Dedifferentiated amniotic fluid mesenchymal stem cell (primary cell): ENCODE measurements at regions not wholly inside any gene's neighbourhood (a gene's known extent, or its start where the extent isn't known, plus 50 kb on each side); places are given as distances from the start of the nearest gene placed in this dataset.

Source experiments
- DNase-seq: peaks from one replicate; pipeline ENCODE4 v3.0.0-alpha.2; 2016; ENCODE audit errors: extremely low spot score

DNA sequence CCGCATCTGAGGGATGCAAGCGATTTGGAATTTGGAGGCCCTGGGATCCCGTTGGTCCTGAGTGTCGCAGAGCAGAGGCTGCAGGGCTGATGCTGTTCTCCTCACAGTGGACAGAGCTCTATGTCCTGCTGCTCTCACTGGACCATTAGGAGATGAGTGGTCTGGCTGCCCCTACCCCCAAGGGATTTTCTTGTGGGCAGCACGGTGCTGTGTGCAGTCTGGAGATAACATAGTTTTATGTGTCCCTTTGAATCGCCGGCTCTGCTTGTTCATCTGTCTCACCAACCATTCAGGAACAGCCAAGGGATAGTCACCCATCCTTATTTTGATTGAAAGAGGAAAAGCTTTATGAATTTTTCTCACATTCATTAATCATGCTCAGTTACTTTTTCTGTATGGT, 49.9 kb downstream of the CHRM3 start:
- no peak for DNase-seq

DNA sequence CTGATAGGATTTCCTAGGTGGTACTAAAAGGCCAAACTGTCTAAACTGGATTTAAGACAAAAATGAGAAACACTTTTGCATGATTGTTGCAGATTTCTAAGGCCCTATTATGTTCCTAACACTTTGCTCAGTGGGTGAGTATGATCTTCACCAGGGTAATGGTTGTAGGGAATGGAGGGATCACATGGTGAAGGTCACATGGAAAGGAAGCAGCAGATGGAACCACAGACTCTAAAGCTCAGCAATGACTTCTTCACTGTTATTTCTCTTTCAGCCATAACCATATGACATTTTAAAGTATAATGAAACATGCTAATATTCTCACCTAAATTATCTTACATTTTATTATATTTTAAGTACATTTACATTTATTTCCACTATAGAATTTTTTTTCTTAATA, 51.5 kb downstream of the CHRM3 start:
- no peak for DNase-seq

DNA sequence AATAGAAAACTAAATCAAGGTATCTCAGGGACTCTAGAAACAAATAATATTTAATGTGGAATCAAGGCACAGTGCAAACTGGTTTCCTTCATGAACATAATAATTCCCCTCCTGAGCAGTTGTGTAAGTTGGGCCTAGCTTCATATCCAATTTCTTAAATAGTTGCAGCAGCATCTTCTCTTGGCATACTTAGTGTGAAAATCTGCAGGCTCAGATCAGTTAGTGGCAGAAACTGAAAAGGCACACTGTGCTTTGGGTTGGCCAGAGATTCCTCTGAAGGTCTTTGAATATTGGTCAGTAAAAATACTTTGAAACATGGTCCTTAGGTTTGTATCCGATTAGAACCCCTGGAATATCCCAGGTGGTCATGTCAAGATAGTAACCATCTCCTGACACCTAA, 52.5 kb downstream of the CHRM3 start:
- no peak for DNase-seq

DNA sequence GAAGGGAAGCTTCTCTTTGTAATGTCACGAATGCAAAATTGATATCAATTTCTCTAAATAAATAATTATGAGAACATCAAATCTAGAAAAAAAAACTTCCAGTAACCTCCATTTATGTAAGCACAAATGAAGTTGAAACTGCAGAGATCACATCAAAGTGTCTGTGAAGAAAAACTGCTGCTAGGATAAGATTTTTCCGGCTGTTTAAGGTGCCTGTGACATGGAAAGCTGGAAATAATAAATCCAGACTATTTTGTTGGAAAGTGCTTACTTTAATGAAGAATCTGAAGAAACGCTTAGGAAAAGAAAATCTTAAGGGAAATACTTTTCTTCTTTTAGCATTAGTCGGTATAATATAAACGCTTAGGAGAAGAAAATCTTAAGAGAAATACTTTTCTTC, 57.0 kb downstream of the CHRM3 start:
- no peak for DNase-seq

DNA sequence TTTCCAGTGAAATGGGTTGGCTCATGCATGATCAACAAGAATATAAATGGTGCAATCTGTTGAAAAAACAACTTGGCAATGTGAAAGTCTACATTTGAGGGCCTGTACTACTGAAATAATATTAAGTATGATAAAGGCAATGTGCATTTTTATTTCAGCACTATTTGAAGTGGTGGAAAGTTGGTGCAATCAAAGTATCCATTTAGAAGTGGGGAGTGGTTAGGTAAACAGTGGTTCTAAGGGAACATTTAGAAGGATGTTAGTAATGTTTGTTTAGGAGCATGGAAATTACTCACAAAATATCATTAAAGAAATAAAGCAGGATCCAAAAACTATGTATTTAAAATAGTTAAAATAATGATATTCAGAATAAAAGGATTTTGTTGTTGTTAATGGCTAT, 60.2 kb downstream of the CHRM3 start:
- DNase-seq: no peak

DNA sequence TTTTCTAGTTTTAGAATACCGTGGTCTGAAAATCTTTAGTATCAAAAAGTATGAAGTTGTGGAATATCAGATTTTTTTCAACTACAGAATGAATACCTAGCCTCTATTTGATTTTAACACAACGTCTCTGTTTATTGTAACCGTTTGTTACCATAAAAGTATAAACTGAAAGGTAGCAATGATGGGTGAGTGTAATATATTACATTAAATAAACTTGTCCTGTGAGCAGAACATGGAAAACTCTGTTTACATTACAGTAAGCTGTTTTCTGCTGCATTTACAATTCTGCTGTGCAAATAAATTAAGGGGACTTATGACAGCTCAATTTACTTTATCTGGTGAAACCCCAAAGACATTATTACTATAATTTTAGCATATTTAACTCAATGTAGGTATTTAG, 62.5 kb downstream of the CHRM3 start:
- no peak for DNase-seq

DNA sequence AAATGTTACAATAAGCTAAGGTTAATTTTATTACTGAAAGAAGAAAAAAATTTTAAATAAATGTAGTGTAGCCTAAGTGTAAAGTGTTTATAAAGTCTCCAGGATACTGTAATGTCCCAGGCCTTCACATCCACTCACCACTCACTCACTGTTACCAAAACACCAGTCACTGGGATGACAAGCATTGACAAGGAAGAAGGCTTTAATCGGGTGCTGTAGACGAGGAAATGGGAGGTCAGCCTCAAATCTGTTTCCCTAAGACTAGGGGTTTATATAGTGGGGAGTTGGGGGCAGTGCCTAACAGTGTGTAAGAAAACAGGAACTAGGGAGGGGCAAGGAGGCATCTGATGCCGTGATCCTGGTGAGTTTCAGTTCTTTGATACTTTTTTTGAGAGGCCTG, 69.4 kb downstream of the CHRM3 start:
- no peak for DNase-seq

DNA sequence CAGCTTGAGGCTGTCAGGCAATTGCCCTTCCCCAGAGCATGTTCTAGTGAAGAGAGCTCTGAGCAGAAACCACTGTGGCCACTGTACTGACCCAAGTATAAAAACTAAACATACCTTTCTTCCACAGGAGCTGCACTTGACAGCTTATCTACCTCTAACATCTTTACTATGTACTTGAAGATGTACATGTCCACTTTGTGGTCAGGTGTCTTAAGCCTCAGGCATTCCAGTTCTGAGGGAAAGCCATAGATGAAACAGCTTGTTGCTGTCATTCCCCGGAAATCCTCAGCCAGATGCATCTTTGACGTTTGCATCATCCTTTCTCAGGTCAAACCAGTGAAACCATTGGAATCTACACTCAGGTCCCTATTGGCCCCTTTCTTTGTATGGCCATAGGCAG, 70.4 kb downstream of the CHRM3 start:
- no peak for DNase-seq

DNA sequence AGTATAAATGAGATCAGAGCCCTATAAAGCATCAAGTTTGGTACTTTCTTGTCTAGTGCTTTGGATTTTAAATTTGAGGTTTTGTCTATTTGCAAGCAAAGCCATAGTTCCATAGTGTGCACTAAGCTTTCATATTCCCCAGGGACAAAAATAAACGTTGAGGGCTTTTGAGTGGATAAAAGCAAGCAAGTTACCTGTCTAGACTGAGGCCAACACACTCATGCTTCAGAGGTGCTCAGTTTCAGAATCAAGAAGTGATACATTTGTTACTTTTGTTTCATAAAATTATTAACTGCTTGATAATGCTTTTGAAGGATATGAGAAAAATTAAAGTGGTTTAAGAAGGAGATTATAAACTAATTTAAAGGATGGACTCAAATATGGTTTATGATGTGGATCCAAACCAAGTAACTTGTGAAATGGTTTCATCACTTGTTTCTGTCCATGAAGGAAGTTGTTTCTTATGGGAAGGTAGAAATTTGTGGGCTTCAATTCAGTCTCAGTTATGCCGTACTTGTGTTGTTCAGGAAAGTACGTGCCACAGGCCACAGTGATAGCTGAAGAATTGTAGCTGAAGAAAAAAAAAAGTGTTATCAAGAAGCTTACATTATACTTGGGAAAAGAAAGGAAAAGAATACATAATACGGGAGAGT, 71.2 kb downstream of the CHRM3 start:
- DNase-seq: no peak

DNA sequence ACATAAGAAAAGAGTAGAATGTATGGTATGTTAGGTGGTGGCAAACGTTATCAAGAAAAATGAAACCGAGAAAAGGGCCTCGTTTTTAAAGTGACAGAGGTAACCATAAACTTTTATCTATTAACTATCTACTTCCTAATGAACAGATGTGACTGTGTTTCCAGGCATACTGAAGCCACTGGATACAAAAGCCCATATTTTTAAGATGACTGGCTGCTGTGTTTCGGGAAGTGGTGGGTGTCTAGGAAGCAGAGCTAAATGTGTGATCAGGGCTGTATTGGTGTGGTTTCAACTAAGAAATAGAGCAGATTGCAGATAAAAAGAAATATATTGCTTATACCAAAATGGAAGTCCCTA, 71.8 kb downstream of the CHRM3 start:
- DNase-seq: no peak

DNA sequence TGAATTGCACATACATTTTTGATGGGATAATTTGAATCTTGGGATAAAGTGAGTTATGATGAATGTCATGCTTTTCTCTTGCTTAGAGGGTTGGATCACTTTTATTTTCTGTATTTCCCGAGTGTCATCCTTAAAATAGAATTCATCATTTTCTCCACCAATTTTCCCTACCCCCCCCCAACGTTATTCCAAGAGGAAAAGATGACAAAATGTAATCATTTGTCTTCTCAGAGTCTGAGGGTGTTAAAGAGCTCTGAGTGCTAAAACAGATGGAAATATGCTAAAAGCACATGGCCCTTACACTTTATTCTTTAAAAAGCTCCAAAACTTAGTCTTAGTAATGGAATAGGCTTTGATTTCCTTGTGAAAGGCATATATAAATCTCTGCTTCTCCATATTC, 81.4 kb downstream of the CHRM3 start:
- no peak for DNase-seq

DNA sequence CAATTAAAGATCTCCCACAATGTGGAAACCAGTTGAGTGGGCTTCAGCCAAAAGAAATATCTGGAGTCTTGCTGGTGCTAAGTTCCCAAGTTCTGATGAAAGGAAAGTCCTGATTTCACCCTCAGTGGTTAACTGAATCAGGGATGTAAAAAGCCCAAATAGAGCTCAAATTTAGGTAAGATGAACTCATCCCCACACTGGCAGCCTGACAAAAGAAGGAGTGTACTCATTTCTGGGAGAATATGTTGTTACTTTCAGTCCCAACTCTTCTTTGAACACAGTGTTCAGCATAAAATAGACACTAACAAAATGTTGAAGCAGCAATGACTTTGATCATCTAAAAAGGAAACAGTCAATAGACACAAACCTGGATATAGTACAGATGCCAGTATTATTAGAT, 91.7 kb downstream of the CHRM3 start:
- no peak for DNase-seq

DNA sequence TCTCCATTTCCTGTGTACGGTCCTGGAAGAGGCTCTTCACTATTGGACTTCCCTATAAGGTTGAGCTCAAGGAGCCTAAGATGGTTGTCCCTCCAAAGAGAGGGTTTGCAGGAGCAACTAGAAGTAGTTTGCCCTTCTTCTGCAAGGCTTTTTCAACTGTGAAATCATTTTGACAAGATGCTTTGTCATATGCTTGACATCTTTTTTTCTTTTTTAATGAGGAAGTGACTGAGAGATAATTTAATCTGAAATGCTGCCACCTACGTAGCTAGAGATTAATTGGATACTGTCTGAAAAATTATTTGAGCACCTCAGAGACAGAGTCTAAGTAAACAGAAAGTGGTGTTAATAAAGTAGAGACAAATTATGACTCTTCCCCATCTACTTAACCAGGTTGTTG, 97.0 kb downstream of the CHRM3 start:
- DNase-seq: no peak

DNA sequence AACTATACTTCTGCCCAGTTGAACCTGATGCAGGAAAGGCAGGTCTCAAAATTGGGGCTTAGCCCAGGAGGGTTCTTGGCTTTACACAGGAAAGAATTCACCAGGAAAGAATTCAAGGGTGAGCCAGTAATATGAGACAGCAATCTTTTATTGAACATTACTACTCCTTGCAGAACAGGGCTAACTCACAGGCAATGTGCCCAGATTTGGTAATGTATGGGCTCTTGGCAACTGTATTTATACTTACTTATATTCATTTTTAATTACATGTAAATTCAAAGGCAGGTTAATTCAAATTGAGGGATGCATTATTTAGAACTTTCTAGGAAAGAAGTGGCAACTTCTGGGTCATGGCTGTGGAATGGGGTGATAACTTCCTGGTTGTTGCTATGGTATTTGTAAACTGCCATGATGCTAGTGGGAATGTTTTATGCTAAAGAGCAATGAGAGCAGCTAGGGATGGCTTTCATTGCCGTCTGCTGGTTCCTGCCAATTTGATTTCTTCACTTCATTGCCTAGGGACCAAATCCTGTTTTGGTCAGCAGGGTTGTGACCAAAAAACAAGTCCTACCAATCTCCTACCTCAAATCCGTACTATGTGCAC, 107.5 kb downstream of the CHRM3 start:
- no peak for DNase-seq

DNA sequence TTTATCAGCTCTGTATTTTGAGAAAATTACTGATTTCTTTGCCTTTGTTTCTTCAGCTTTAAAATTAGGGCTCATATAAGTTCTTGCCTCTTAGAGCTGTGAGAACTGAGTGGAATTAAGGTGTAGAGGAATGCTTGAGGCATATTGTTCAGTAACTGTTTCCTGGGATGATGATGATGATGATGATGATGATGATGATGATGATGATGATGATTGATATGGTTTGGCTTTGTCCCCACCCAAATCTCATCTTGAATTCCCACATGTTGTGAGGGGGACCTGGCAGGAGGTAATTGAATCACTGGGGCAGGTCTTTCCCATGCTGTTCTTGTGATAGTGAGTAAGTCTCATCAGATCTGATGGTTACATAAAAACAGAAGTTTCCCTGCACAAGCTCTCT, 118.7 kb downstream of the CHRM3 start:
- DNase-seq: no peak

DNA sequence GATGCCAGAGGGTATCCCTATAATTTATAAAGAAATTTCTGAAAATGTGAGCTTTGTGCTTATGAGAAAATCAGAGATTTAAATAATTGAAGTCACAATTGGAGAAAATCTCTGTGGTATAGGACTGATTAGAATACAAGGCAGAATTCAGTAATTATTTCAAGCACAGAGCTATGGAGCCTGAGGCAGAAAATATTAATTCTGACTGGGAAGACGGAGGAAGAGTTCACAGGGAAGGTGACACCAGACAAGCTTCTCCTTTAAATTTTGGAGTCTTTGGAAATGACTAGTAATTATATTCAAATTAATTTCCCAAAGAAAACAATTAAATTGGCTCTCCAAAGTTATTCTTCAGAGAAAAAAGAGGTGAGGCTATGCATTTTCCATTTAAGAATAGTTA, 121.5 kb downstream of the CHRM3 start:
- no peak for DNase-seq

DNA sequence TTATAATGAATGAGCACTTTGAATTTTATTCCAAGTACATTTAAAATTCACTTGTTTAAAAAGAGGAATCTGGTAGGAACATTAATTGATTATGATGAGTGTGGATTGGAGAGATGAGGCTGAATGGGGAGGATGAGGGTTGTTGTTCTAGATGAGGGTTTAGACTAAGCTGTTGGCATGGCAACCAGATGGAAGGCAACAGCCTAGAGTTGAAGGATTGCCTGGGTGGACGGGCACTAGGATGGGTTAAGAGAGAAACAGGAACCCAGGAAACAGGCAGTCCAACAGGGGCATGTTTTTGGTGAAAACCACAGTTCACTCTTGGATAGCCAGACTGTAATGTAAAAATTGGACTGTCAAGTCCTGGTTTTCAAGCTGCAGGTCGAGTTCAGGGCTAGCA, 125.5 kb downstream of the CHRM3 start:
- no peak for DNase-seq

DNA sequence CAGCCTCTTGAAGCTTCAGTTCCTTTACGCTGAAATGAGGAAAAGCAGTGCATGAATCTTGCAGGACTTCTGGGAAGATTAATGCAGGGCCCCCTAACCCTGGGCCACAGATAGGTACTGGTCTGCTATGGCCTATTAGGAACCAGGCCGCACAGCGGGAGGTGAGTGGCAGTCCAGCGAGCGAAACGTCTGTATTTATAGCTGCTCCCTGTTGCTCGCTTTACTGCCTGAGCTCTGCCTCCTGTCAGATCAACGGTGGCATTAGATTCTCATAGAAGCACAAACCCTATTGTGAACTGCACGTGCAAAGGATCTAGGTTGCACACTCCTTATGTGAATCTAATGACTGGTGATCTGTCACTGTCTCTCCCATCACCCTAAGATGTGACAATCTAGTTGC, 130.2 kb downstream of the CHRM3 start:
- DNase-seq: no peak

DNA sequence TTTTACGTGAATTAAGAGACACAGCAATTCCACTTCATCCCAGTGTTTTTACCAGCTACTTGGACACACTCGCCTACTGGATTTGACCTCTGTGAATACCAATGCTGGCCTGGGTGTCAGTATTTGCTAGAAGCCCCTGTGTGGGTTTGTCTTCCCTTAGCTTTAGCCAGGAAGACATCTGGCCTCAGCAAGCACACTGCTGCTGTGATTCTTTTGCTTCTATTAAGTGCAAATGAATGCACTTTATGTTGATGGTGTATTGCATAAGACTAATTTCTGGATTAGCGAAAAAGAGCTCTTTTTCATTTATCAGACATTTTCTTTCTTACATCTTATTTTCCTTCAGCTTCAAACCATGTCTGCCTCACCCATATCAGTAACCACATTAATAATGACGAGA, 140.0 kb downstream of the CHRM3 start:
- no peak for DNase-seq

DNA sequence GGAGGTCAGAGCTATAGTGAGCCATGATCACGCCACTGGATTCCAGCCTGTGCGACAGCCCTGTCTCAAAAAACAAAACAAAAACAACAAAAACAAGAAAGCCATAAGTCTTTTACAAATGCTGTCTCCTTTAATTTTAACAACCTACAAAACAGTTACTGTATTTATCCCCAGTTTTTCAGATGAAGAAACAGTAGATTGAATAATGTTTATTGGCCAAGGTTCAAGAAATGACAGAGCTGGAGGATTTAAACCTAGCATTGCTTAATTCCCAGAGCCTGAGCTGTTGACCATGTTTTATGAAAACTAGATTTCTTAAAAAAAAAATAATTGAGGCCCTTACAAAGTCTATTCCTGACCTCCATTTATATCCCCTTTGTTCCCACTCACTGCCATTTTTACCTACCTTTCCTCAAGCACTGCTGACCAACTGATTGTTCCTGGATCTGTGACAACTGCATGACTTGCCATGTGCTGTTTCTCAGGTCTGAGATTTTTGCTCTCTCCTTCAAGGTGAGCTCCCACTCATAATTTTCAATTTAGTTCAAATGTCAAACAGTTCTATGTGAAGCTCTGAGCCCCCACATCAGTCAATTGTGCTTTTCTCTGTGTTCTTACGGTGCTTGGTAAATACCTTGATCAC, 140.8 kb downstream of the CHRM3 start:
- no peak for DNase-seq

DNA sequence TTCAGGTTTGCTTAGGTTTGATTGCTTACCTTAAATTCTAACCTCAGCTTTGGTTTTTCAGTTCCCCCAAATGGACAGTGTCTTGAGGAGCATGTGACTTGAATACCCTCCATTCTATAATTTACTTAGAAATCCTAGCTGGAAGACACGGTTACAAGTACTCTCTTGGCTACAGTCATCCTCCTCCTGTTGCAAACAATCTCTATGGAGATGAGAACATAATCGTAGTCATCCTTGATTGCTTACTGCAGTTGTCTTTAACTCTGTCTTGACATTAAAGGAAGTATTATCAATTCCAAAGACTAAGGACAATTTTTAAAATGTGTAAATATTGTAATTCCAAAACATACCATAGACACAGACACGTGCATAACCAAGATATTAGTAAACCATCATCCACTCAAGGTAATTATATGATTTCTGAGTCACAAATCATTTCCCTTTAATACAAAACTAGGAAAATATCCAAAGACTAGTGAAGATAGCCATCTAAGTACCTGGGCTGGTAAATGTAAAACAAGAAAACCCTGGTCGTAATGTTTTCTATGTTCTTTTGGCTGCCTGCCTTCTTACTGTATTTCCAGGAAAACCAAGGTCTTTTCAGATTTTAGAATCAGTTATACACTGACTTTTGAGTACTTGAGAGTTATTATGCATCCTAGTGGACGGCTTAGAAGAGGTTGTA, 149.9 kb downstream of the CHRM3 start:
- DNase-seq: no peak

DNA sequence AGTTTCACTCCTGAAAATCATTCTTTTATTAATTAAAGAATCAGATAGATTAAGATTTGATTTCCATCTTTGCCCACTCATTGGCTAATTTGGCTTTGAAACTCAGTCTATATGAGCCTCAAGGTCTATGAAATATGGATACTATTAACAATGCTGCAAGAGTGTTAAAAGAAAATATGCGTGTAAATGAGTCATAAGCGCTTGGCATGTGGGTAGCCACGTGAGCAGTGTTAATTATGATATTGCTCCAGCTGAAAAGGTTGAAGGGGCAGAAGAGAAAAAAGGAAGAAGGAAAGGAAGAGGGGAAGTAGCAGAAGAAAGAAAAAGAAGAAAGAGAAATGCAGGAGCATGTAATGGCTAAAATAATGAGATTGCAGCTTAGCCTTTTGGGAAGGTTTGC, 151.4 kb downstream of the CHRM3 start:
- DNase-seq: no peak
